Cardiac fibroblast (primary cell): ENCODE measurements at regions not wholly inside any gene's neighbourhood (a gene's known extent, or its start where the extent isn't known, plus 50 kb on each side); places are given as distances from the start of the nearest gene placed in this dataset.
"Not testable (repeated sequence)": the region's sequence is repeated elsewhere in the genome, so short reads cannot be mapped to it uniquely, and the experiment has no call there.

ENCODE experiments used
- DNase-seq, 2 donors: peaks; one replicate each; pipeline versions ENCODE4 v3.0.0 to v3.0.0-alpha.2; 2010; ENCODE audit warnings: low read depth in 2 of 2
- H3K4me3 ChIP-seq, 2 donors: replicated peaks in 1 of 2; 1 replicate in 1 of 2; 2 replicates in 1 of 2; pipeline ENCODE4 v1.5.1; 2011; ENCODE audit warnings: low read depth in 2 of 2, low read length in 2 of 2, mild to moderate bottlenecking in 2 of 2, moderate library complexity in 1 of 2
- TF ChIP-seq, protein P1 (sequence below): IDR thresholded peaks from one replicate; pipeline ENCODE4 v1.5.1; 2011; ENCODE audit warnings: low read depth, mild to moderate bottlenecking, low read length, inconsistent platforms

GRCh38 chr9:63774369-63775091 lies 1510.5 kb downstream of the FOXD4L5 start:
- DNase-seq, H3K4me3 ChIP-seq: not testable (repeated sequence)

DNA sequence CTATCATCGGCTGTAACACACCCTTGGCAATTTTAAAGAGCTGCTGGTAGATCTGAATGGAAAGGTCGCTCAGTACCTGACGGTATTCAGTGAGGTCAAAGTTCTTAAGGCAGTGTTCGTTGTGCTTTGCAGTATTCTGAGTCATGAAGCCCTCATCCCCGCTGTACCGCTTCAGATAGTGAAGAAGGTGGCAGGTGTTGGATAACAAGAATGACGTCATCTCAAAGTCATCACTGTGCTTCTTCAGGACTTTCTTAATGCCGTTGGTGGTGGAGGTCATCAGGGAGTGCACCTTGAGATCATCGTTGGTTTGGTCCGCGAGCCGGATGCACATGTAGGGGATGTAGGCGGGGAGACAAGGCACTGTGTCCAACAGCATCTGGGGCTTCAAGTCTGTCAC lies 1522.8 kb downstream of the FOXD4L5 start:
- DNase-seq, H3K4me3 ChIP-seq: not testable (repeated sequence)

DNA sequence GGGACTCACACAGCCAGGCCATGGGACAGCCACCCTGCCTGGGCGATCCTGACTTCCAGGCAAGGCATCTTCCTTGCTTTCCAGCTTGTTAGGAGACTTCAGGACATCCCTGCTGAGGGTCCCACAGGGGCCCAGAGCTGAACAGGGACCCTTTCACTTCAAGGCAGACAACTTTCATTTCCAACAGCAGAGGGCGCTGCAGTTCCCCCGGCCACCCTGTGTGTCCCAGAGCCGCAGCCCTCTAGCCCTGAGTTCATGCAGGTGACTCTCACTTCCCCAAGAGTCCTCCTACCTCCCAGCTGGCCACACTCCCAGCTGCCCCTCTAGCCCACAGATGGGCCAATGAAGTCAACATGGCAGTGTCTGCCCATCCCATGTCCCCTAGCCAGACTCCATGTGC lies 1556.0 kb downstream of the FOXD4L5 start:
- H3K4me3 ChIP-seq, DNase-seq: not testable (repeated sequence)

DNA sequence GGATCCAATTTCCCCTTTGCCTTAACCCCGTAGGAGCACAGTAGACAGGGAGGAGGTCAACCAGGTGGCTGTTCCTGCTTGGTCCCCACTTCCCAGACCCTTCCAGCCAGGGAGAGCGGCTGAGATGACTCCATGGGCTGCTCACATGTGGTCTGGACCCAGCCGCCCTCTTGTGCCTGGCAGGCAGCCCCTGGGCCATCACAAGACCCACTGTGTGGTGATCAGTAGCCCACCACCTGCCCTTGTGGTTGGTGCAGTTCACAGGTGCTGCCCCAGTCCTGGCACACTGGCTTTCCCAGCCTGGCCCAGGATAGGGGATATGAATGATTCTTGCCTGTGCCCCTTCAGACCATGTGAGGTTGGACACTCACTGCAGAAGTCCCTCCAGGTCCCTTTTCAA lies 1556.7 kb downstream of the FOXD4L5 start:
- TF ChIP-seq, protein P1, sequence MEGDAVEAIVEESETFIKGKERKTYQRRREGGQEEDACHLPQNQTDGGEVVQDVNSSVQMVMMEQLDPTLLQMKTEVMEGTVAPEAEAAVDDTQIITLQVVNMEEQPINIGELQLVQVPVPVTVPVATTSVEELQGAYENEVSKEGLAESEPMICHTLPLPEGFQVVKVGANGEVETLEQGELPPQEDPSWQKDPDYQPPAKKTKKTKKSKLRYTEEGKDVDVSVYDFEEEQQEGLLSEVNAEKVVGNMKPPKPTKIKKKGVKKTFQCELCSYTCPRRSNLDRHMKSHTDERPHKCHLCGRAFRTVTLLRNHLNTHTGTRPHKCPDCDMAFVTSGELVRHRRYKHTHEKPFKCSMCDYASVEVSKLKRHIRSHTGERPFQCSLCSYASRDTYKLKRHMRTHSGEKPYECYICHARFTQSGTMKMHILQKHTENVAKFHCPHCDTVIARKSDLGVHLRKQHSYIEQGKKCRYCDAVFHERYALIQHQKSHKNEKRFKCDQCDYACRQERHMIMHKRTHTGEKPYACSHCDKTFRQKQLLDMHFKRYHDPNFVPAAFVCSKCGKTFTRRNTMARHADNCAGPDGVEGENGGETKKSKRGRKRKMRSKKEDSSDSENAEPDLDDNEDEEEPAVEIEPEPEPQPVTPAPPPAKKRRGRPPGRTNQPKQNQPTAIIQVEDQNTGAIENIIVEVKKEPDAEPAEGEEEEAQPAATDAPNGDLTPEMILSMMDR = no peak

GRCh38 chr9:63708285-63708684 lies 1576.7 kb downstream of the FOXD4L5 start:
- H3K4me3 ChIP-seq = not testable (repeated sequence)

More for the DNA sequence above, 1556.7 kb downstream of the FOXD4L5 start:
- no peak overlapping the region for H3K4me3 ChIP-seq
- no peak for DNase-seq

GRCh38 chr9:63704456-63704855 lies 1580.6 kb downstream of the FOXD4L5 start:
- not testable (repeated sequence) for DNase-seq, H3K4me3 ChIP-seq

More at GRCh38 chr9:63708285-63708684, 1576.7 kb downstream of the FOXD4L5 start:
- DNase-seq = not testable (repeated sequence)

DNA sequence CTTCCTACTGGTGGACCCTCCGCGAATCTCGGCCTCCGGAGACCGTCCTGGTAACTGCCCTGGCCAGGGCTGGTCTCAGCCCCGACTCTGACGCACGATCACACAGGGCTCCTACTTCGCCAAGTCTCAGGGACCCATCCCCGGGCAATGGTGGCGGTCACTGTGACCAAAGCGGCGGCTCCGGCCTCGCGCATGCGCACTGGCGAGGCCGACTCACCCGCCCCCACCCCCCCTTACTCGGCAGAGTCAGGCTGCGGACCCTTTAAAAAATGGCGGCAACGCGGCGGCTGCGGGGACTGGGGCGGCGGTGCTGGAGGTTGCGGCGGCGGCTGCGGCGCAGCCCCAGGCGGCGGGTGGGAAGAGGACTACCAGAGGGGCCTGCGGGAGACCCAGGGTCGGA lies 1581.3 kb downstream of the FOXD4L5 start:
- H3K4me3 ChIP-seq = not testable (repeated sequence)

GRCh38 chr9:63703138-63703665 lies 1581.8 kb downstream of the FOXD4L5 start:
- not testable (repeated sequence) for H3K4me3 ChIP-seq, DNase-seq

More for the DNA sequence above, 1581.3 kb downstream of the FOXD4L5 start:
- DNase-seq = not testable (repeated sequence)
